GM21390 (cell line): ENCODE measurements at regions not wholly inside any gene's neighbourhood (a gene's known extent, or its start where the extent isn't known, plus 50 kb on each side); places are given as distances from the start of the nearest gene placed in this dataset.
"Not testable (repeated sequence)": the region's sequence is repeated elsewhere in the genome, so short reads cannot be mapped to it uniquely, and the experiment has no call there.

Source experiments
- ATAC-seq: cut with Tn5 transposase; IDR thresholded peaks from one replicate; pipeline ENCODE4 v1.9.1; 2021; ENCODE audit not compliant: unreplicated experiment

DNA sequence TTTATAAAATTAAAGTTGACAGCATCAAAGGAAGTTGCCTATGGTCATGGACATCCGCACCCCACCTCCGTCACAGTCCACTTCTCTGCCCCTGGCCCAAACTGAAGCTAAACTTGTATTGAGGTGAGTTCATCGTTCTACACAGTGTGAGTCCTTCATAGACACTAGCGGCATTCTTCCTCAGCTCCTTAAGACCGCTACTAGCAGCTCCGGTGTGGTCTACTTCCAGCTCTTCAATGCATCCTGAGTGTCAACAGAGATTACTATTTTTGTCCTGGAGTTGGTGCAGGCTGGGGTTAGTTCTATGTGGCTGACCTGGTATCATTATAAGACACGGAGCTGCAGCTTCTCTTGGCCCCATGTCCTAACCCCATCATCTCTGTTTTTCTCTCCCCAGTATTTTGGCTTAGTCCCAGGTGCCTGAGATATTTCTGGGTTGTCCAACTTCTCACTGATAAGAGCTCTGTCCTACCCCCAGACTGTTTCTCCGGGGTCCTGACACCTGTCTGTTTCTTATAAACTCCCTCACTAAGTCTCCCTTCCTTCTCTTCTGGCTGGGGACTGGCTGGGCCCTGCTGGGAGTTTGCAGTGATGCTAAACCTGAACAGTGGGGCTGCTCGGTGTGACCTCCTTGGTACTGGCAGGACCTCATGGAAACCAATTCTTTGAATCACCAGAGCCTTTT is 169.2 kb upstream of the ATP10A start:
- ATAC-seq: no peak

DNA sequence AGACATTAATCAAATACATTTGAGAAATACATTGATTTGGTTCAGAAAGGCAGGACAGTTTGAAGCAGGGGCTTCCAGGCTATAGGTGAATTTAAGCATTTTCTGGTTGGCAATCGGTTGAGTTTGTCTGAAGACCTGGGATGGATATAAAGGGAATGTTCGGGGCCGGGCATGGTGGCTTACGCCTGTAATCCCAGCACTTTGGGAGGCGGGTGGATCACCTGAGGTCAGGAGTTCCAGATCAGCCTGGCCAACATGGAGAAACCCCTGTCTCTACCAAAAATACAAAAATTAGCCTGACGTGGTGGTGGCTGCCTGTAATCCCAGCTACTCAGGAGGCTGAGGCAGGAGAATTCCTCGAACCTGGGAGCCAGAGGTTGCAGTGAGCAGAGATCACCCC is 166.5 kb upstream of the ATP10A start:
- not testable (repeated sequence) for ATAC-seq

DNA sequence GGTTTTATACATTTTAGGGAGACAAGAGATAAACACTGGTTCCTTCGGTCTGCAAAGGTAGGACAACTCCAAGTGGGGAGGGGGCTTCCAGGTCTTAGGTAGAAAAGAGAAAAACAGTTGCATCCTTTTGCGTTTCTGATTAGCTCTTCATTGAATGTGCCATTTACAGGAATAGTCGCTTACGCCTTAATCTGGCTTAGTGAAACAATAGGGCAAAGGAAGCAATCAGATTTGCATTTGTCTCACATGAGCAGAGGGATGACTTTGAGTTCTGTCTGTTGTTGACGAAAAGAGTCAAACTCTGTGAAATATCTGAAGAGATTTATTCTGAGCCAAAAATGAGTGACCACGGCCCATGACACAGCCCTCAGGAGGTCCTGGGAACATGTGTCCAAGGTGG is 166.0 kb upstream of the ATP10A start:
- ATAC-seq: no peak

GRCh38 chr15:26028086-26028740 is 165.1 kb upstream of the ATP10A start:
- no peak for ATAC-seq

- ATAC-seq: not testable (repeated sequence)
Observed at GRCh38 chr15:26026671-26027070, 163.5 kb upstream of the ATP10A start.

GRCh38 chr15:26024241-26024640 is 161.1 kb upstream of the ATP10A start:
- ATAC-seq: no peak

GRCh38 chr15:26023691-26024090 is 160.6 kb upstream of the ATP10A start:
- ATAC-seq: no peak

DNA sequence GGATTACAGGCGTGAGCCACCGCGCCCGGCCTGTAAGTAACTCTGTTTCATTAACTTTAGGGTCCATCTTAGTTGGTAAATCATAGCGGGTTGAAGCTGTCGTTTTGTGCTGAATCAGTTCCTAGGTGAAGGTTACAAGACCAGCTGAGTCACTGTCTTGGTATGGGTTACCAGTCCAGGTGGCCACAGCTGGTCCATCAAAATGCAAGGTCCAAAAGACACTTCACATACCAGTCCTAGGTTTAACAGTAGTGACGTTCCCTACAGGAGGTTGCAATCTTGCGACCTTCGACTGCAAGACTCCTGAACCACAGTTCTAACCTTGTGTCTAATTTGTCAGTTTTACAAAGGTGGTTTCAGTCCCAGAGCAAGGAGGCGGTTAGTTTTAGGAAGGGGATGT is 160.1 kb upstream of the ATP10A start:
- no peak for ATAC-seq

DNA sequence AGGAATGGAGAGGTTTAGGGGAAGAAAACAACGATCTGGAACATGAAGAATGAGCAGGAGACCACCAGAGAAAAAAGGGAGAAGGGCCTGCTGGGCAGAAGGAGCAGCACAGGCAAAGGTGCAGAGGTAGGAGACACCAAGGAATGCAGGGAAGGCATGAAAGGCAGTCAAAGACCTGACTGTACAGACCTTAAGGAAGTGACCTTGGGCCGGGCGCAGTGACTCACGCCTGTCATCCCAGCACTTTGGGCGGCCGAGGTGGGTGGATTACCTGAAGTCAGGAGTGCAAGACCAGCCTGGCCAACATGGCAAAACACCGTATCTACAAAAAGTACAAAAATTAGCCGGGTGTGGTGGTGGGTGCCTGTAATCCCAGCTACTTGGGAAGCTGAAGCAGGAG is 157.7 kb upstream of the ATP10A start:
- no peak for ATAC-seq

- ATAC-seq: no peak
Observed at GRCh38 chr15:26017665-26018064, 154.5 kb upstream of the ATP10A start.

DNA sequence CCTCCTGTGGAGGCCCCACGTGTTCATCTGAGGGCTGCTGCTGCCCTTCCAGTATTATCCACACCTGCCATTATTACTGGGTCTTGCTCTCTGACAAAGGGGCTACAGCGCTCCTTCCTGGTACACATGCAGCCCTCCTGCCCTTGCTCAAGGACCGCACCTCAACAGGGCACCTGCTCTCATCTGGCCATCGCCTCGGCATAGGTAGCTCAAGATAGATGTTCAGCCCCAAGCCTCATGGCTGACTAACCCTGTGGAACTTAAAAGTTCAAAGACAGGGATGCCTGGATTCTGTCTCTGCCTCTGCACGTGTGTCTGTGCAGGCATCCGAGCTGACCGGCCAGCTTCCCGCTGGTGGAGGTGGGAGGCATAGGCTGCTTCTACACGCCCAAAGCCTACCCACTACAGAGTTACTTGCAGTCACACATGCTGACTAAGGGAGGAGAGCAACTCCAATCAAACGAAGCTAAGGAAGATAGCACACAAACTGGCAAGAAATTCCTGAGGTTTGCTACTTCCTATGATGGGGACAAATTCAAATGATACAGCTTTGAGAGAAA is 152.5 kb upstream of the ATP10A start:
- ATAC-seq: no peak

- ATAC-seq: no peak
Observed at GRCh38 chr15:26013981-26014380, 150.9 kb upstream of the ATP10A start.

- no peak for ATAC-seq
Observed at GRCh38 chr15:26011916-26012315, 148.8 kb upstream of the ATP10A start.

GRCh38 chr15:26007151-26007550 is 144.0 kb upstream of the ATP10A start:
- ATAC-seq: no peak

- no peak for ATAC-seq
Observed at GRCh38 chr15:26001201-26001600, 138.1 kb upstream of the ATP10A start.

- ATAC-seq: no peak
Observed at GRCh38 chr15:25993506-25993905, 130.4 kb upstream of the ATP10A start.

DNA sequence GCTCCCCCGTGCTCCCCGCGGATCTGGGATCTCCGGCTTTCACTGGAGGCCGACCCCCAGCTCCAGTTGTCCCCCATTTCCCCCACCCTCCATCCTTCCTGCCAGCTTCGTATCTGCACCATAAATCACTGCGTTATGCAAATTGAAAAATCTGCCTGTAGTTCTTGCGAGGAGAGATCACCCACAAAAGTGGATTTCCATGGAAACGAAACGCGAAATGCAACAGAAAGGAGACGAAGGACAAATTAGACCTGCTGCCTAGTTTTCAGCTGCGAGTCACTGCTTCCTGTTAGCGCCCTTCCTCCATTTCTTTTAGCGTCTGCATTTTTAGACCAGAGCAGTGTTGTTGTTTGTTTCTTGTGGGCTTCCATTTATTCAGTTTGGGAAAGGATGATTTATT is 127.1 kb upstream of the ATP10A start:
- ATAC-seq: no peak

GRCh38 chr15:25989327-25989726 is 126.2 kb upstream of the ATP10A start:
- ATAC-seq: no peak

DNA sequence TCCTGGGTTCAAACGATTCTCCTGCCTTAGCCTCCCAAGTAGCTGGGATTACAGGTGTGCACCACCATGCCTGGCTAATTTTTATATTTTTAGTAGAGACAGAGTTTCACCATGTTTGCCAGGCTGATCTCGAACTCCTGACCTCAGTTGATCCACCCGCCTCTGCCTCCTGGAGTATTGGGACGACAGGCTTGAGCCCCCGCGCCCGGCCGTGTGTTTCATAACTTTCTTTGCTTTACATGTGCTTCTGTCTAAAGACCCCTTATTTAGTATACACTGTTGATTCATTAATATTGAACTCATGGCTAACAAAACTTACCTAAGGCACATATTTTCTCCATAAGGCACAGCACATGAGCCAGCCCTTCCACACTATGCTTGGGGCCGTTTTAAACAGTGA is 125.6 kb upstream of the ATP10A start:
- not testable (repeated sequence) for ATAC-seq

GRCh38 chr15:25987638-25988037 is 124.5 kb upstream of the ATP10A start:
- no peak for ATAC-seq

DNA sequence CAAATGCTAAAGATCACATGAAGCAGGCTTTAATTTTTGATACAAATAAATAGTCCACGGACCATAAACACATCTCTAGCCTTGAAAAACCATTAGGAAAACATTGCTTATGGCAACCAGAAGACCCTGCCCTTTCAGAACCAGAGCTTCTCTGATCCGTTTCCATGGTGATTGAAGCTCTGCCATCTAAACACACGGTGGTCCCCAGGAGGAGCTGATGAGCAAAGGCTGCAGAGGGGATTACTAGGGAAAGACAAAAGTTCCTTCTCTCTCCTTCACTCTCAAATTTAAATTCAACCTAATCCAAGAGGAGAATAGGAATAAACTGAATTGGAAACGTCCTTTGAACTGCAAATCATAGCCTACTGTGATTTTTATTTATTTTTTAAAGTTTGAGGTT is 122.0 kb upstream of the ATP10A start:
- ATAC-seq: no peak

GRCh38 chr15:25982736-25983135 is 119.6 kb upstream of the ATP10A start:
- no peak for ATAC-seq

- no peak for ATAC-seq
Observed at GRCh38 chr15:25981114-25981513, 118.0 kb upstream of the ATP10A start.
